ENCODE measurements at regions not wholly inside any gene's neighbourhood (a gene's known extent, or its start where the extent isn't known, plus 50 kb on each side); places are given as distances from the start of the nearest gene placed in this dataset.

DNA sequence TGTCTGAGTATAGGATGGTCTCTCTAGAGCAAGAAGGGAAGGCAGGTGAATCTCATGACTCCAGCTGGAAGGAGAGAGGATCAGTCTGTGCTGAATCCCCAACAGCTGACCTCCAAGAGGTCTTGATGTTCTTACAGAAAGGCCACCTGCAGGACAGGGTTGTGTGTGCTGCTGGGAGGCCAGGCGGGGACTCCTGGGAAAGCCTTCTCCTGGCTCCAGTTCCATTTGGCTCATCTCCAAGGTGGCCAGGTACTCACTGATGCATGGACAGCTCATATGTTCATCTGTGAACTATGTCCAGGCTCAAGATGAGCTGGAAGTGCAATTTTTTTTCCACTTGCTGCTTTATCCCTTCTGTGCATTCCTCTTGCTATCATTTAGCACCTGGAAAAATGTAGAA, 730.2 kb upstream of the RBFOX1 start:
- no peak for DNase-seq (ENCODE audit: low read depth in 2 of 2)

GRCh38 chr16:6600167-6600566, 732.5 kb upstream of the RBFOX1 start:
- DNase-seq (ENCODE audit: low read depth in 2 of 2): no peak

DNA sequence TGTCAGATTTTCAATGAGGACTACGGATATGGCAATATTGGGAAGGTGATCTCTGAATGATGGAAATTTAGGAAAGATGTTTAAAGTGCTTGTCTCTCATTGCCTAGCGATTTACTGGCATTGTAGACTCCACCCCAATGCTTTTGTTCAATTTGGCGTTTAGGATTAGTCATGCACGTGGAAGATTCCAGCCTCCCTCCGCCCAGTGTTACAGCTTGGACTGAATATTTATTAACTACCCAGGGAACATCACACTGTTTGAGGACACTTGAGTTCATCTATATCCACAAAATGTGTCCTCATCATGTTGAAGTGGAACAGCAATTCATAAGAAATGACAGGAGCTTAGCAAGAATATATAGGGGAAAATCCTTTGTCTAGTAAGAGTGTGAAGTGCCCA, 738.8 kb upstream of the RBFOX1 start:
- DNase-seq (ENCODE audit: low read depth in 2 of 2): no peak

- no peak for DNase-seq (ENCODE audit: low read depth in 2 of 2)
Observed at GRCh38 chr16:6576606-6577005, 756.0 kb upstream of the RBFOX1 start.

- no peak for DNase-seq (ENCODE audit: low read depth in 2 of 2)
Observed at GRCh38 chr16:6576113-6576512, 756.5 kb upstream of the RBFOX1 start.

- no peak for DNase-seq (ENCODE audit: low read depth in 2 of 2)
Observed at GRCh38 chr16:6574146-6574545, 758.5 kb upstream of the RBFOX1 start.

DNA sequence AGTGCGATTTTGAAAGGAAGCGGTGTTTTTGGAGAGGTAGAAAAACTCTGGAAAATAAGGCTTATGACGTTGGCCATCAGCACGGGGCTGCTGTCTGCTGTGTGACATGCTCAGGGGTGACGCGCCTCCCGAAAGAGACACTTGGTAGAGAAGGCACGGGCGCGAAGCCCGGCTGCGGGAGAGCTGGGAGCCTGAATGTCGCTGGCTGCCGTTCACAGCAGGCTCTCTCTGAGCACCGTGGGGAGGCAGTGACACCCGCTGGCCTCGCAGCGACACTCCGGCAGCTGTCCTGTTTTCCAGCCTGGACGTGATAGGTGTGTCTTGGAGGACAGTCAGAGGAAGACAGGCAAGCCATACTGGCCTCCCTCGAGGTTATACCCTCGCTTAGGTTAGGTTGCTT, 759.1 kb upstream of the RBFOX1 start:
- no peak for DNase-seq (ENCODE audit: low read depth in 2 of 2)

DNA sequence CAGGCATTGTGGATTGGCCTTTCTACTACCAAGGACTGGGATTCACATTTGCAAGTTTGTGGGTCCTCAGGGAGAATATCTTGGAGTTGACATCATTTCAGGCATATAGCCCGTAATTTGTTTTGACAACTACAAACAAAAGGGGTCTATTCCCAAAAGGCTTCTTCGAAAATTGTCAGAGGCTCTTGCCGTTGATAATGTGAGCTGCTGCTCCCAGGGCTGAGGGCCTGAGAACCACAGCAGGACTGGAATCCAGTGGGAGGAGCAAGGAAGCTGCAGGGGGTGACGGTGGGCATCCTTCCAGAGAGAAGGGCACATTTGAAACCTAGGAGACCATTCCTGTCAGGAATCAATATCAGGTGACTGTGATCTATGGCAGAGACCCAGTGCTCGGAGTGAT, 761.6 kb upstream of the RBFOX1 start:
- DNase-seq (ENCODE audit: low read depth in 2 of 2): no peak

DNA sequence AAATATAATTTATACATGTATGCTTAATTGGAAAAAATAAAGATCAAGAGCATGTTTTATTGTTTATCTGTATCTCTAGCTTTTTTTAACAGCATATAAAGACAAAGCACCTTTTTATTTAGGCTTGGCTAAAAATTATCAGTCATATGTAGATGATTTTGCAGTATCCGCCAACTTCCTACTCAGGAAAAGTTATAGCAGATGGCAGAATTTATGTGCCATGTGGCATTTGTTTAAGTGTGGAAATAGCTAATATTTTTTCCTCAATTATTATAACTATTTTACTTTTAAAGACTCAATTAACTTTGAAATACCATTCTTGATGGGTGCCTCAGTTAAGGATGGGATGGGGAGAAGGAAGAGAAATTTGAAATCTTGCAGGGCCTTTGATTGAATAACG, 762.1 kb upstream of the RBFOX1 start:
- DNase-seq (ENCODE audit: low read depth in 2 of 2): no peak

GRCh38 chr16:6562986-6563385, 769.7 kb upstream of the RBFOX1 start:
- no peak for DNase-seq (ENCODE audit: low read depth in 2 of 2)

- DNase-seq (ENCODE audit: low read depth in 2 of 2): no peak
Observed at GRCh38 chr16:6560306-6561100, 772.1 kb upstream of the RBFOX1 start.

- no peak for DNase-seq (ENCODE audit: low read depth in 2 of 2)
Observed at GRCh38 chr16:6558661-6559060, 774.0 kb upstream of the RBFOX1 start.

- DNase-seq (ENCODE audit: low read depth in 2 of 2): no peak
Observed at GRCh38 chr16:6558126-6558525, 774.5 kb upstream of the RBFOX1 start.

- DNase-seq (ENCODE audit: low read depth in 2 of 2): no peak
Observed at GRCh38 chr16:6557353-6558023, 775.2 kb upstream of the RBFOX1 start.

- DNase-seq (ENCODE audit: low read depth in 2 of 2): no peak
Observed at GRCh38 chr16:6549415-6549814, 783.2 kb upstream of the RBFOX1 start.

- DNase-seq (ENCODE audit: low read depth in 2 of 2): no peak
Observed at GRCh38 chr16:6548507-6548906, 784.1 kb upstream of the RBFOX1 start.

- no peak for DNase-seq (ENCODE audit: low read depth in 2 of 2)
Observed at GRCh38 chr16:6547131-6547530, 785.5 kb upstream of the RBFOX1 start.

- no peak for DNase-seq (ENCODE audit: low read depth in 2 of 2)
Observed at GRCh38 chr16:6545329-6545728, 787.3 kb upstream of the RBFOX1 start.

DNA sequence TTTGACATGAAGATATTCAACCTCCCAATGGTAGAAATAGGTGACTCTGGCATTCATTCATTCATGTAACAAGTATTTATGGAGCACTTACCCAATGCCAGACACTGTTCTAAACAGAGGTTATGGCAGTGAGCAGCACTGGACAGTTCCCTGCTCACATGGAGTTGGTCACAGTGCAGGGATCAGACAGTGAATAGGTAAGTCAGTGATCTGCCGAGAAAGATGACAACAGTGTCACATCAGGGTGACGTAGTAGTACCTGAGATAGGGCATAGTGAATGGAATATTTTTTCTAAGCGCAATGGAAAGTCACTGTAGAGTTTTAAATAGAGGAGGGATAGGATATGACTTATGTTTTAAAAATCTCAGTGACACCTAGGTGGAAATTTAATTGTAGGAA, 791.4 kb upstream of the RBFOX1 start:
- DNase-seq (ENCODE audit: low read depth in 2 of 2): no peak

- no peak for DNase-seq (ENCODE audit: low read depth in 2 of 2)
Observed at GRCh38 chr16:6536411-6536810, 796.2 kb upstream of the RBFOX1 start.

GRCh38 chr16:6531067-6531466, 801.6 kb upstream of the RBFOX1 start:
- no peak for DNase-seq (ENCODE audit: low read depth in 2 of 2)

DNA sequence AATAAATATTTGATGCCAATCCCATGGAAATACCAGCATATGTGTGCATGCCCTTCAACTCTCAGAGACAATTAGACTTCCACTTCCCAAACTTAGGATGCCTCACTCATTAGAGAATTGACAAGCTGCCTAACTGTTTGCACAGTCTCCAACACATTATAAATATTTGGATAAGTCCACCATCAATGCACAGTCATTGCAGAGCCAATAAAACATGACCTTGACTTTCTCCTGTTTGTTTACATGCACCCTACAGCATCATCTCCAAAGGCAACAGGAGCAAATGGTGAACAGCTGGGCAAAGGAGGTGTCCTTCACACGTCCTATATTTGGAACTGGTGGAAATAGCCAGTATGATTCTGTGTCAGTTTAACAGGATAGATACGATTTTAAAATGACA, 804.4 kb upstream of the RBFOX1 start:
- DNase-seq (ENCODE audit: low read depth in 2 of 2): no peak

- no peak for DNase-seq (ENCODE audit: low read depth in 2 of 2)
Observed at GRCh38 chr16:6527646-6528045, 805.0 kb upstream of the RBFOX1 start.
